ENCODE measurements at regions not wholly inside any gene's neighbourhood (a gene's known extent, or its start where the extent isn't known, plus 50 kb on each side); places are given as distances from the start of the nearest gene placed in this dataset.

DNA sequence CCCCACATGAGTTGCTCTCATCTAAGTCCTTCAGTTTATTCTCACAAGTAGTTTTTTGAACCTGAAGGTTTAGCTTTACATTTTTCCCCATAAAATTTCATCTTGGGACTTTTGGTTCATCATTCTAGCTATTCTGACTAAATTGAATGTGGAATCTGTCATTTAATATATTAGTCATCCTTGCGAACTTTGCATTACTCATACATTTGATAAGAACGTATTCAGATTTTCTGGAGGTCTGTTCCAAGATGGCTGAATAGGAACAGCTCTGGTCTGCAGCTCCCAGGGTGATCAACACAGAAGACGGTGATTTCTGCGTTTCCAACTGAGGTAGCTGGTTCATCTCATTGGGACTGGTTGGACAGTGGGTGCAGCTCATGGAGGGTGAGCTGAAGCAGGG lies 59.8 kb upstream of the CSF1 start:
- no peak overlapping the region for H3K27ac ChIP-seq (ENCODE audit: insufficient read depth, low read length)
- no peaks in the 10 kb centered on the region for H3K27me3 ChIP-seq (ENCODE audit: control insufficient read depth, insufficient read depth, low read length)
- no peak overlapping the region for H2AK9ac ChIP-seq (replicated peaks; ENCODE audit: low read depth, low read length, poor library complexity)
- H3K4me1 ChIP-seq (ENCODE audit: control insufficient read depth, insufficient read depth, low read length), result 0 out of 2 replicates have a peak, but pooled peaks cover 1% of the 10 kb centered on the region
- no peak overlapping the region for H4K91ac ChIP-seq (ENCODE audit: insufficient read depth, low read depth, low read length)
- H4K5ac ChIP-seq (ENCODE audit: low read depth, low read length), result no peak overlapping the region
- 0% methylated on average over 1 of the region's 4 CpGs; no CpG with 5 or more reads in 1 of the 2 experiments for WGBS, 2 experiments (ENCODE audit: extremely low coverage in 2 of 2, insufficient read length in 1 of 2)
- dilution Hi-C loops (cut with HindIII; ENCODE audit: low sequenced_read_pairs, unreplicated experiment) (no loop called here), intact Hi-C loops (cut with micrococcal nuclease) (no loop called here), in situ Hi-C loops (cut with MboI; ENCODE audit: low sequenced_read_pairs) (no loop called here)
- no peak overlapping the region for H2BK5ac ChIP-seq (ENCODE audit: low read depth, low read length, poor library complexity, severe bottlenecking)
- H3K79me1 ChIP-seq (ENCODE audit: low read depth in 1 of 2, low read length in 2 of 2), result no peaks in the 10 kb centered on the region
- no peak overlapping the region for H3K23ac ChIP-seq (ENCODE audit: low read depth, low read length)
- TF ChIP-seq RFX5 (IDR thresholded peaks at IDR 0.05; ENCODE audit: low read depth, low read length) (no peak), FOS (IDR thresholded peaks at IDR 0.05; ENCODE audit: low read depth, low read length) (0 out of 2 replicates have a peak, but pooled peaks have one; percentile 34)
- no peak overlapping the region for H3K18ac ChIP-seq (ENCODE audit: low read depth, low read length)
- H3K4me3 ChIP-seq (ENCODE audit: insufficient read depth, low read depth, low read length), result no peak overlapping the region
- ChIA-PET CTCF (no interaction called here), POLR2A (ENCODE audit: unreplicated experiment) (no interaction called here)
- no TSS peak for BruUV-seq (replicated peaks)
- H2BK120ac ChIP-seq (ENCODE audit: low read depth, low read length), result no peak overlapping the region
- DNase-seq, result peak; percentile 60
- H2BK15ac ChIP-seq (ENCODE audit: low read depth, low read length), result no peak overlapping the region
- no peak overlapping the region for H3K9ac ChIP-seq (ENCODE audit: low read depth, low read length)
- H3K36me3 ChIP-seq (ENCODE audit: control insufficient read depth, insufficient read depth, low read length), result no peaks in the 10 kb centered on the region
- H2AFZ ChIP-seq (replicated peaks; ENCODE audit: low read length, poor library complexity), result no peak overlapping the region
- no peak overlapping the region for H3K4ac ChIP-seq (ENCODE audit: low read depth, low read length)
- no peak overlapping the region for H3K56ac ChIP-seq (ENCODE audit: extremely low read depth, insufficient read depth, low read length)
- no peaks in the 10 kb centered on the region for H3K9me3 ChIP-seq (ENCODE audit: control insufficient read depth, insufficient read depth, low read length)
- no peak overlapping the region for H2BK20ac ChIP-seq (ENCODE audit: low read depth, low read length)
- H3K4me2 ChIP-seq (ENCODE audit: low read depth, low read length), result no peak overlapping the region
- H2AK5ac ChIP-seq (ENCODE audit: low read depth, low read length), result 0 out of 2 replicates have a peak overlapping the region, but pooled peaks have one; percentile 4
- no peak overlapping the region for H3K14ac ChIP-seq (replicated peaks; ENCODE audit: low read depth, low read length)
- H4K20me1 ChIP-seq (ENCODE audit: insufficient read depth, low read length), result no peaks in the 10 kb centered on the region
- no peaks in the 10 kb centered on the region for H3K9me1 ChIP-seq (ENCODE audit: insufficient read depth, low read length)
- ATAC-seq (ENCODE audit: low read depth), result no peak
- peak overlapping the region in 1 of 2 experiments; percentile 76; a peak in 2 of 4 replicates for H4K8ac ChIP-seq (ENCODE audit: low read depth in 2 of 2, low read length in 2 of 2)
